ENCODE measurements at regions not wholly inside any gene's neighbourhood (a gene's known extent, or its start where the extent isn't known, plus 50 kb on each side); places are given as distances from the start of the nearest gene placed in this dataset.

GRCh38 chr18:64539847-64540246 is 391.0 kb upstream of the LINC00305 start:
- H3K36me3 Mint-ChIP-seq (ENCODE audit: insufficient read depth, unreplicated experiment), result no peaks in the 10 kb centered on the region
- intact Hi-C loops (cut with micrococcal nuclease; ENCODE audit: unreplicated experiment), result no loop called here
- H3K27ac Mint-ChIP-seq (ENCODE audit: unreplicated experiment), result no peak overlapping the region
- no peaks in the 10 kb centered on the region for H3K27me3 Mint-ChIP-seq (ENCODE audit: unreplicated experiment)
- CTCF ChIA-PET, result no interaction called here
- H3K4me3 Mint-ChIP-seq (ENCODE audit: low read depth, unreplicated experiment), result no peak overlapping the region
- TF ChIP-seq CTCF (IDR thresholded peaks at IDR 0.05; ENCODE audit: unreplicated experiment), result no peak
- peaks cover 3% of the 10 kb centered on the region for H3K9me3 Mint-ChIP-seq (ENCODE audit: low read depth, unreplicated experiment)
- H3K4me1 Mint-ChIP-seq (ENCODE audit: low read depth, unreplicated experiment), result no peaks in the 10 kb centered on the region
- DNase-seq, result peak; percentile 3
- BruUV-seq (replicated peaks), result no TSS peak

- Mint-ChIP-seq H3K4me3 (ENCODE audit: low read depth, unreplicated experiment) (no peak overlapping the region), H3K27me3 (ENCODE audit: unreplicated experiment) (no peaks in the 10 kb centered on the region), H3K4me1 (ENCODE audit: low read depth, unreplicated experiment) (no peaks in the 10 kb centered on the region), H3K36me3 (ENCODE audit: insufficient read depth, unreplicated experiment) (no peaks in the 10 kb centered on the region), H3K27ac (ENCODE audit: unreplicated experiment) (no peak overlapping the region), H3K9me3 (ENCODE audit: low read depth, unreplicated experiment) (peaks cover 6% of the 10 kb centered on the region)
- no peak for TF ChIP-seq CTCF (IDR thresholded peaks at IDR 0.05; ENCODE audit: unreplicated experiment)
- CTCF ChIA-PET, result interaction anchor here (0.6 kb wide), 1 partner anchor 1733 kb away, joined by 5 read pairs; no protein-coding TSS in a partner anchor
- intact Hi-C loops (cut with micrococcal nuclease; ENCODE audit: unreplicated experiment), result no loop called here
- BruUV-seq (replicated peaks), result no TSS peak
- DNase-seq, result no peak
Measured at GRCh38 chr18:64528646-64529045, 379.8 kb upstream of the LINC00305 start.

GRCh38 chr18:64519201-64519600 is 370.3 kb upstream of the LINC00305 start:
- no TSS peak for BruUV-seq (replicated peaks)
- Mint-ChIP-seq H3K4me3 (ENCODE audit: low read depth, unreplicated experiment) (no peak overlapping the region), H3K27me3 (ENCODE audit: unreplicated experiment) (no peaks in the 10 kb centered on the region), H3K36me3 (ENCODE audit: insufficient read depth, unreplicated experiment) (no peaks in the 10 kb centered on the region), H3K9me3 (ENCODE audit: low read depth, unreplicated experiment) (peaks cover 9% of the 10 kb centered on the region), H3K27ac (ENCODE audit: unreplicated experiment) (no peak overlapping the region), H3K4me1 (ENCODE audit: low read depth, unreplicated experiment) (no peaks in the 10 kb centered on the region)
- no peak for TF ChIP-seq CTCF (IDR thresholded peaks at IDR 0.05; ENCODE audit: unreplicated experiment)
- intact Hi-C loops (cut with micrococcal nuclease; ENCODE audit: unreplicated experiment), result no loop called here
- CTCF ChIA-PET, result no interaction called here
- DNase-seq, result no peak

GRCh38 chr18:64518191-64518590 is 369.3 kb upstream of the LINC00305 start:
- H3K27me3 Mint-ChIP-seq (ENCODE audit: unreplicated experiment), result no peaks in the 10 kb centered on the region
- intact Hi-C loops (cut with micrococcal nuclease; ENCODE audit: unreplicated experiment), result no loop called here

More at GRCh38 chr18:64518191-64518590, 369.3 kb upstream of the LINC00305 start:
- Mint-ChIP-seq H3K27ac (ENCODE audit: unreplicated experiment) (no peak overlapping the region), H3K4me1 (ENCODE audit: low read depth, unreplicated experiment) (no peaks in the 10 kb centered on the region), H3K4me3 (ENCODE audit: low read depth, unreplicated experiment) (no peak overlapping the region), H3K9me3 (ENCODE audit: low read depth, unreplicated experiment) (peaks cover 9% of the 10 kb centered on the region), H3K36me3 (ENCODE audit: insufficient read depth, unreplicated experiment) (no peaks in the 10 kb centered on the region)
- BruUV-seq (replicated peaks), result no TSS peak
- TF ChIP-seq CTCF (IDR thresholded peaks at IDR 0.05; ENCODE audit: unreplicated experiment), result no peak
- DNase-seq, result no peak
- CTCF ChIA-PET, result no interaction called here
